Osteoblast (primary cell): ENCODE measurements at regions not wholly inside any gene's neighbourhood (a gene's known extent, or its start where the extent isn't known, plus 50 kb on each side); places are given as distances from the start of the nearest gene placed in this dataset.

Experiments
- DNase-seq: peaks from one replicate; pipeline ENCODE4 v3.0.0; 2011; ENCODE audit warnings: low spot score, mixed read lengths; ENCODE audit not compliant: insufficient read length; ENCODE audit errors: missing footprints
- H2AFZ ChIP-seq: 2 replicates; pipeline ENCODE4 v1.6.0; 2011; ENCODE audit warnings: mild to moderate bottlenecking, low read length
- H3K27ac ChIP-seq: 2 replicates; pipeline ENCODE4 v1.5.1; 2011; ENCODE audit warnings: mild to moderate bottlenecking, low read depth, low read length, moderate library complexity
- H3K27me3 ChIP-seq: 2 replicates; pipeline ENCODE4 v1.6.0; 2012; ENCODE audit warnings: mild to moderate bottlenecking, control low read depth, inconsistent platforms, low read length, moderate library complexity; ENCODE audit not compliant: insufficient read depth
- H3K36me3 ChIP-seq: 2 replicates; pipeline ENCODE4 v1.5.1; 2011; ENCODE audit warnings: mild to moderate bottlenecking, low read length, control low read depth, moderate library complexity; ENCODE audit not compliant: insufficient read depth
- H3K4me1 ChIP-seq: 2 replicates; pipeline ENCODE4 v1.5.1; 2011; ENCODE audit warnings: mild to moderate bottlenecking, low read length, control low read depth, moderate library complexity; ENCODE audit not compliant: insufficient read depth
- H3K4me2 ChIP-seq: 2 replicates; pipeline ENCODE4 v1.6.0; 2011; ENCODE audit warnings: mild to moderate bottlenecking, low read length; ENCODE audit not compliant: insufficient read depth
- H3K4me3 ChIP-seq: fragments of 200-600 bp; sonication (generic); 3 replicates; pipeline ENCODE4 v1.5.1; 2012; ENCODE audit warnings: mild to moderate bottlenecking, low read length, inconsistent platforms; ENCODE audit not compliant: insufficient read depth
- H3K79me2 ChIP-seq: 2 replicates; pipeline ENCODE4 v1.6.0; 2012; ENCODE audit warnings: mild to moderate bottlenecking, low read length, control low read depth, inconsistent platforms; ENCODE audit not compliant: insufficient read depth
- H3K9me3 ChIP-seq: 2 replicates; pipeline ENCODE4 v1.5.1; 2011; ENCODE audit warnings: low read depth, low read length, control low read depth
- H4K20me1 ChIP-seq: 2 replicates; pipeline ENCODE4 v1.6.0; 2012; ENCODE audit warnings: mild to moderate bottlenecking, low read length, control low read depth; ENCODE audit not compliant: insufficient read depth
- CTCF ChIP-seq: IDR thresholded peaks from 2 replicates; pipeline ENCODE4 v1.5.1; 2011; ENCODE audit warnings: mild to moderate bottlenecking, low read depth, low read length, moderate library complexity; ENCODE audit errors: extremely low read depth

- no peak for DNase-seq
- no peaks in the 10 kb centered on the region for H4K20me1 ChIP-seq
- no peak overlapping the region for H3K4me2 ChIP-seq
- no peaks in the 10 kb centered on the region for H3K27me3 ChIP-seq
- H3K27ac ChIP-seq, result no peak overlapping the region
- no peak for TF ChIP-seq CTCF
- H3K36me3 ChIP-seq, result no peaks in the 10 kb centered on the region
- H2AFZ ChIP-seq, result no peak overlapping the region
- no peaks in the 10 kb centered on the region for H3K9me3 ChIP-seq
- H3K4me1 ChIP-seq, result no peaks in the 10 kb centered on the region
- no peak overlapping the region for H3K4me3 ChIP-seq
- no peaks in the 10 kb centered on the region for H3K79me2 ChIP-seq
Measured at GRCh38 chr11:43116071-43116470, 195.7 kb upstream of the API5 start.

- no peaks in the 10 kb centered on the region for H3K9me3 ChIP-seq
- no peak overlapping the region for H3K4me3 ChIP-seq
- no peaks in the 10 kb centered on the region for H3K4me1 ChIP-seq
- no peaks in the 10 kb centered on the region for H3K79me2 ChIP-seq
- no peak overlapping the region for H2AFZ ChIP-seq
- H4K20me1 ChIP-seq, result no peaks in the 10 kb centered on the region
- no peak for DNase-seq
- no peaks in the 10 kb centered on the region for H3K36me3 ChIP-seq
- TF ChIP-seq CTCF, result no peak
- H3K4me2 ChIP-seq, result no peak overlapping the region
- H3K27ac ChIP-seq, result no peak overlapping the region
- H3K27me3 ChIP-seq, result no peaks in the 10 kb centered on the region
Measured at GRCh38 chr11:43119275-43119970, 192.4 kb upstream of the API5 start.

GRCh38 chr11:43122546-43122945, 189.2 kb upstream of the API5 start:
- H3K4me1 ChIP-seq, result no peaks in the 10 kb centered on the region
- no peaks in the 10 kb centered on the region for H3K9me3 ChIP-seq
- no peak overlapping the region for H3K4me2 ChIP-seq
- H4K20me1 ChIP-seq, result no peaks in the 10 kb centered on the region
- H3K27ac ChIP-seq, result no peak overlapping the region
- H3K36me3 ChIP-seq, result no peaks in the 10 kb centered on the region
- no peaks in the 10 kb centered on the region for H3K27me3 ChIP-seq
- no peak overlapping the region for H3K4me3 ChIP-seq
- no peak for DNase-seq
- H3K79me2 ChIP-seq, result no peaks in the 10 kb centered on the region
- TF ChIP-seq CTCF, result no peak
- H2AFZ ChIP-seq, result no peak overlapping the region

GRCh38 chr11:43123443-43123842, 188.4 kb upstream of the API5 start:
- Histone ChIP-seq H3K79me2 (no peaks in the 10 kb centered on the region), H4K20me1 (no peaks in the 10 kb centered on the region), H3K9me3 (no peaks in the 10 kb centered on the region), H3K27ac (no peak overlapping the region), H3K4me1 (no peaks in the 10 kb centered on the region), H3K4me3 (no peak overlapping the region), H3K36me3 (no peaks in the 10 kb centered on the region), H2AFZ (no peak overlapping the region), H3K4me2 (no peak overlapping the region), H3K27me3 (no peaks in the 10 kb centered on the region)
- DNase-seq, result no peak
- TF ChIP-seq CTCF, result no peak
